Coronary artery (tissue), 2 donors: ENCODE measurements at regions not wholly inside any gene's neighbourhood (a gene's known extent, or its start where the extent isn't known, plus 50 kb on each side); places are given as distances from the start of the nearest gene placed in this dataset.

Source experiments
- DNase-seq: peaks from one replicate; pipeline ENCODE4 v3.0.0-alpha.2; 2017; ENCODE audit warnings: low spot score
- H3K27ac ChIP-seq, 2 donors: fragments of 200-600 bp; sonication (generic); one replicate each; pipeline ENCODE4 v1.5.1; 2016 to 2019
- H3K4me3 ChIP-seq: fragments of 200-600 bp; sonication (generic); 2 replicates; pipeline ENCODE4 v1.5.1; 2016; ENCODE audit warnings: mild to moderate bottlenecking, moderate library complexity
- TF ChIP-seq, protein P1 (sequence below): fragments of 200-600 bp; sonication (generic); IDR thresholded peaks from one replicate; pipeline ENCODE4 v1.5.1; 2019; ENCODE audit warnings: antibody characterized with exemption

DNA sequence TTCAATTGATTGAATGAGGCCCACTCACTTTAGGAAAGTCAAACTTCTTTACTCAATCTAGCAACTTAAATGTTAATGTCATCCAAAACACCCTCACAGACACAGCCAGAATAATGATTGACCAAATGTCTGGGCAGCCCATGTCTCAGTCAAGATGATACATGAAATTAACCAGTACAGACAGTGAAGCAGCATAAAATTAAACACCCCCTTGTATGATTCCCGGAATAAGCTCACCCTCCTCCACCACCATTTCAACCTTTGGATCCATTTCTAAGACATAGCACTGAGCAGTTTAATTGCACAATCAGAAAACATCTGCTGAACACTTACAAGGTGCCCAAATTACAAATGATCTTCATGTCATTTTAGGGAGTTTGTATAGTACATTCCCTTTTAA, 570.7 kb upstream of the ID2 start:
- H3K27ac ChIP-seq, result no peak overlapping the region
- TF ChIP-seq, protein P1, sequence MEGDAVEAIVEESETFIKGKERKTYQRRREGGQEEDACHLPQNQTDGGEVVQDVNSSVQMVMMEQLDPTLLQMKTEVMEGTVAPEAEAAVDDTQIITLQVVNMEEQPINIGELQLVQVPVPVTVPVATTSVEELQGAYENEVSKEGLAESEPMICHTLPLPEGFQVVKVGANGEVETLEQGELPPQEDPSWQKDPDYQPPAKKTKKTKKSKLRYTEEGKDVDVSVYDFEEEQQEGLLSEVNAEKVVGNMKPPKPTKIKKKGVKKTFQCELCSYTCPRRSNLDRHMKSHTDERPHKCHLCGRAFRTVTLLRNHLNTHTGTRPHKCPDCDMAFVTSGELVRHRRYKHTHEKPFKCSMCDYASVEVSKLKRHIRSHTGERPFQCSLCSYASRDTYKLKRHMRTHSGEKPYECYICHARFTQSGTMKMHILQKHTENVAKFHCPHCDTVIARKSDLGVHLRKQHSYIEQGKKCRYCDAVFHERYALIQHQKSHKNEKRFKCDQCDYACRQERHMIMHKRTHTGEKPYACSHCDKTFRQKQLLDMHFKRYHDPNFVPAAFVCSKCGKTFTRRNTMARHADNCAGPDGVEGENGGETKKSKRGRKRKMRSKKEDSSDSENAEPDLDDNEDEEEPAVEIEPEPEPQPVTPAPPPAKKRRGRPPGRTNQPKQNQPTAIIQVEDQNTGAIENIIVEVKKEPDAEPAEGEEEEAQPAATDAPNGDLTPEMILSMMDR, result no peak
- DNase-seq, result no peak
- no peak overlapping the region for H3K4me3 ChIP-seq

DNA sequence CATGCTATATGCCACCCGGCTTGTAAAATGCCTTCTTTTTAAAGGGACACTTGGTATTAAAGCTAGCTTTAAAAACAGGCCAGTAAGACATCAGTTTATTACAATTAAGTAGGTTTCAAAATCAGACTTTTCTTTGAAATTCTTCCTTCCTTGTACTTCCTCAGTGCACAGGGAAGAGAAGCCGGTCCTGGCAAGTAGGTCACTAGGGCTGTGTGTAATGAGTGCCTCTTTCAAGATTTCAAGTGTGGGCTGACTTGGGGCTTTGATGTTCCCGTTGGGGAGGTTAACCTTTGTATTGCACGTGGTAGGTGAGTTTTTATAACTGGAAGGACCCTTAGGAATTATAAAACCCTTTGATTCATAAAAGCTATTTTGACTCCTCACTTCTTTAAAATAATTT, 566.4 kb upstream of the ID2 start:
- TF ChIP-seq, protein P1, result no peak
- Histone ChIP-seq H3K4me3 (no peak overlapping the region), H3K27ac (no peak overlapping the region)
- DNase-seq, result no peak

DNA sequence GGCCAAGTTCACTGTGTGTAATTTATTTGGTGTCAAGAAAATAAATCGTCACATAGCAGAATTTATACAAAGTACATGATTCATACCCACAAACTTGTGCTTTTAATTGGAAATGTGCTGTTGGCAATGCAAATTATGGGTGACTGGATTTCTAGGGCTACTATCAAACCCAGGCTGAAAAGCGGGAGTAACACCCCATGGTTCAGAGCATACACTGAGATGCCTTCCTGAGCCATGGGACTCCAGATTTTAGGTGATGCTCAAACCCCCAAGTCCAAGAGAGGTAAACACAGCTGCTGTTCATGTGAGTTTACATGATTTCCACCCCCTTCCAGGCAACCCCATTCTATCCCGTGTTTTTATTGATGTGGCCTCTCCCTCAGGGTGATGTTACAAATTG, 565.9 kb upstream of the ID2 start:
- Histone ChIP-seq H3K27ac (no peak overlapping the region), H3K4me3 (no peak overlapping the region)
- TF ChIP-seq, protein P1, result no peak
- DNase-seq, result no peak

DNA sequence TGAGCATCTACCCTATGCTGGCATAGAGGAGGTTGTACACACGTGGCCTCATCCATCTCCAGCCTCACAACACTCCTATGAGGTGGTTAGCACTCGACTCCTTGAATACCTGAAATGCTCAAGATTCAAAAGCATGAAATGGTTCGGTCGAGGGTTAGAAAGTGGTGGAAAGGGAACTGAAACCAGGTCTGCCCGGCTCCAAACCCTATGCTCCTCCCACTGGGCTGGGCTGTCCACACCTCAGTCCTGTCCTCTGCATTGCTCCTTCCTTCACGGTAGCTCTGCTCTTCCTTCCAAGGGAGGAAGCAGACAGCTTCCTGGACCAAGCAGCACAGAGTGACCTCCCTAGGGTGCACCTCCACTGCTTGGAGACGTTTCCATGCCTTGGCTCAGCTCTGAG, 565.2 kb upstream of the ID2 start:
- TF ChIP-seq, protein P1, result no peak
- Histone ChIP-seq H3K27ac (no peak overlapping the region), H3K4me3 (no peak overlapping the region)
- DNase-seq, result no peak

DNA sequence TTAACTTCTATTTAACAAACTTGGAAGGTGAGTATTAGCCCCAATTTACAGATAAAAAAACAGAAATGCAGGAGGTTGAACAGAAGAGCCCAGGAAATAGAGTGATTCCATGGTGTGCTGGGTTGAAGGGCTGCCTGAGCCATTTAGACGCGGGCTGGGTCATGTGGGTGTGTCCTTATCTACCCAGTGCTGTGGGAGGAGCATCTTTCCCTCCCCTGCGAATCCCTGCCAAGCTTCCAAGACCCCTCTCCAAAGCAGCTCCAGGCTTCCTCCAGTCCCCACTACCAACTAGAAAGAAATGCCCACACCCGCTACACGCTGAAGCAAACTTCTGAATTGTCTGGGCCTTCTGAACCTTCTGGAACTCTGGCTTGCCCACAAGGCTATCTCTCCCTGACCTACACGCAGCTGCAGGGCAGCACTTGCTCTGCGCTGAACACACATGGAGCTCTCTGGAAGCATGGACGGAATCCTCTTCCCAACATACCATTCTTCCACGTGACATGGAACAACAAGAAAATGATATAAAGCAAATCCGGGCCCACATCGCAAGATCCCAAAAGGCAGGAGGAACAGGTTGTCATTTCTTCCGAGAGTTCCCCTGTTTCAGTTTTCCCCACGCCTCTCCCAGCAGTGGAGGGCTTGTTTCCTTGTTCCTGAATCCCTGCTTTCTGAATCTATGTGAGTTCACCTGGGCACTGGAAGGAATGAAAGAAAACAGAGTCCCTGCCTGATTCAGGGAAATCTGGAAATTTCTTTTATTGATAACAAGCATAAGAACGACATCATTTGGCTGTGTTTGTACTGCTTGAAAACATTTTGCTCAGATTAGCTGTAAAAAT, 562.7 kb upstream of the ID2 start:
- H3K4me3 ChIP-seq, result no peak overlapping the region
- no peak overlapping the region for H3K27ac ChIP-seq
- TF ChIP-seq, protein P1, result no peak
- no peak for DNase-seq

DNA sequence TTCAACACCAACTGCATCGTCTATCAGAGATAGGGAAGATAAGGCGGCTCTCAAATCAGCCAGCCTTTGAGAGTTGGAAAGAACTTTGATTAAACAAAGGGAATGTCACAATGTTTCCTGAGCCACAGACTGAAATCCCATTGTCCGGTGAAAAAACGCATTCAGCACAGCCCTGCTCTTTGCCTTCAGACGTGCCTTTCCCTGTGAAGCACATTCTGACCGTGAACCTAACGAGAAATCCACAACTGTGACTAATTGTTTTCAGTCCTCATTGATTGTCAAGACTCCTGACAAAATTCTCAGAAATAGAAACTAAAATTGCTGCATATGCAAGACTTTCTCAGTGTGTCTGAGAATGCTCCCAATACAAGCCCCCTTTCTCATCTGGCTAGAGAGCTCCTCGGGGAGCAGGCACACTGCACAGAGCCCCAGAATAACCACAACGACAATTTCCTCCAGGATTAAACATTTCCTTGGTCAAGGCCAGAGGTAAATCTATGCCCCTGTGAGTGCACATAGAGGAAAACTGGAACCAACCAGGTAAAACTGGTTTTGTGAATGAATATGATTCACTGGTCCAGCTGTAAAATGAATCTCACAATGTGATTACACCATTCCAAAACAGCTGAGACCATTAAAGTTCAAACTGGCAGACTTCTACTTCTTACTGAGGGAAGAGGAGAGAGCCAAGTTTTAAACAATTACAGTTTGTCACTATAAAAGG, 561.9 kb upstream of the ID2 start:
- H3K27ac ChIP-seq, result peak overlapping the region in 1 of 2 donors; percentile 27
- TF ChIP-seq, protein P1, result no peak

DNA sequence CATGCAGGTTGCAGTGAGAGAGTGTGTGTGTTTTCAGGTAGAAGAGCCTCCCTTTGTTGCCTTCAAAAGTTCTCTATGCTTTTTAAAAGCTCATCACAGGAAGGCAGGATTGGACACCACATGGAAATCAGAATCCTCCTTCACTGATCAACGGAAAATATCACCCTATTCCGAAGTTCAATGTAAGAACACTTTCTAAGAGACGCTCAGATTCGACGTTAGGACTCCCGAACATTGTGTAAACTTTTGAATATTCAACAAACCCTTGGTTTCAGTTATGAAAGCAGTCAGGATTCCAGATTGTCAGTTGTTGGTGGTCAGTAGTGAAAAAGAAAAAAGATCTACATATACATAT, 561.4 kb upstream of the ID2 start:
- DNase-seq, result no peak
- H3K4me3 ChIP-seq, result no peak overlapping the region
- no peak overlapping the region for H3K27ac ChIP-seq
- TF ChIP-seq, protein P1, result no peak

More for the DNA sequence above, 561.9 kb upstream of the ID2 start:
- DNase-seq, result no peak
- no peak overlapping the region for H3K4me3 ChIP-seq
